K562 (cell line): ENCODE measurements at regions not wholly inside any gene's neighbourhood (a gene's known extent, or its start where the extent isn't known, plus 50 kb on each side); places are given as distances from the start of the nearest gene placed in this dataset.

Experiments
- ATAC-seq: fragments of 200-7000 bp; cut with Tn5 transposase; 3 replicates; pipeline ENCODE4 v1.9.1; 2020; ENCODE audit warnings: moderate library complexity
- BruUV-seq: library from RNA; stranded (reverse); fragments of 400-500 nt; replicated peaks from 2 replicates; lab custom pipeline; 2021; lab: Mats Ljungman, UMichigan
- CTCF ChIA-PET: fragments of 300-600 bp; formaldehyde crosslinking; extraction: SDS; loops from one replicate; lab custom pipeline; 2021; ENCODE audit warnings: low intra/inter-chr PET ratio; lab: Yijun Ruan, JAX
- POLR2A ChIA-PET: fragments of 300-600, 350-650 bp; sonication (Branson Sonifier 250); formaldehyde crosslinking; extraction: SDS; loops from one replicate; lab custom pipeline; 2021; ENCODE audit warnings: antibody characterized with exemption, inconsistent platforms; lab: Yijun Ruan, JAX
- DNase-seq, 4 experiments: peaks; one replicate each; pipeline versions ENCODE4 v3.0.0 to v3.0.0-alpha.2; 2011 to 2018; ENCODE audit warnings: low spot score in 3 of 4, mixed read lengths in 3 of 4; ENCODE audit errors: extremely low read depth in 1 of 4
- FAIRE-seq: peaks from 2 replicates; lab custom pipeline; 2011; peaks lifted over from hg19 to GRCh38; lab: Jason Lieb, UNC
- H2AFZ ChIP-seq: 2 replicates; pipeline ENCODE4 v1.6.0; 2011; ENCODE audit warnings: low read depth, low read length, control low read depth, inconsistent platforms
- H3K27ac ChIP-seq: fragments of 200-600 bp; 3 replicates; pipeline ENCODE4 v1.8.0; 2011; ENCODE audit warnings: low read depth, mild to moderate bottlenecking, control low read depth, inconsistent platforms, low read length, moderate library complexity, mixed read lengths; ENCODE audit errors: extremely low read depth
- H3K27me3 ChIP-seq, 2 experiments: fragments of 300-600 bp in 1 of 2; 2 replicates in 1 of 2; 3 replicates in 1 of 2; pipeline versions ENCODE4 v1.6.0 to v1.8.0; 2011; ENCODE audit warnings: inconsistent platforms in 2 of 2, low read length in 2 of 2, mild to moderate bottlenecking in 1 of 2, mixed read lengths in 1 of 2, moderate library complexity in 1 of 2; ENCODE audit not compliant: control insufficient read depth in 2 of 2, insufficient read depth in 2 of 2
- H3K36me3 ChIP-seq: fragments of 300-600 bp; 3 replicates; pipeline ENCODE4 v1.8.0; 2011; ENCODE audit warnings: mild to moderate bottlenecking, low read length, inconsistent platforms; ENCODE audit not compliant: control insufficient read depth, insufficient read depth
- H3K4me1 ChIP-seq, 2 experiments: fragments of 200-600 bp in 1 of 2; replicated peaks in 1 of 2; 2 replicates in 1 of 2; 3 replicates in 1 of 2; pipeline versions ENCODE4 v1.5.1 to v1.8.0; 2011; ENCODE audit warnings: inconsistent platforms in 2 of 2, low read length in 2 of 2, mild to moderate bottlenecking in 1 of 2, mixed read lengths in 1 of 2, moderate library complexity in 1 of 2; ENCODE audit not compliant: control insufficient read depth in 2 of 2, insufficient read depth in 2 of 2
- H3K4me2 ChIP-seq: 2 replicates; pipeline ENCODE4 v1.6.1; 2011; ENCODE audit warnings: low read length, control low read depth, inconsistent platforms, mixed read lengths; ENCODE audit not compliant: insufficient read depth
- H3K4me3 ChIP-seq: fragments of 200-600 bp; sonication (generic), shearing (Covaris generic); 2 replicates; pipeline ENCODE4 v1.5.1; 2016; ENCODE audit warnings: control low read depth, inconsistent platforms
- H3K79me2 ChIP-seq: fragments of 200-600 bp; 3 replicates; pipeline ENCODE4 v1.8.0; 2011; ENCODE audit warnings: low read length, inconsistent platforms; ENCODE audit not compliant: control insufficient read depth, insufficient read depth
- H3K9ac ChIP-seq, 2 experiments: 2 replicates each; pipeline versions ENCODE4 v1.6.0 to v1.6.1; 2011; ENCODE audit warnings: low read depth in 2 of 2, low read length in 2 of 2, control low read depth in 1 of 2, inconsistent platforms in 1 of 2, mild to moderate bottlenecking in 1 of 2, mixed read lengths in 1 of 2; ENCODE audit not compliant: insufficient read depth in 1 of 2
- H3K9me1 ChIP-seq: one replicate; pipeline ENCODE4 v1.6.0; 2011; ENCODE audit warnings: inconsistent platforms, mild to moderate bottlenecking, low read length, moderate library complexity; ENCODE audit not compliant: control insufficient read depth, insufficient read depth
- H3K9me3 ChIP-seq: replicated peaks from 2 replicates; pipeline ENCODE4 v1.5.1; 2011; ENCODE audit warnings: low read depth, low read length, inconsistent platforms; ENCODE audit not compliant: control insufficient read depth, insufficient read depth
- H4K20me1 ChIP-seq: replicated peaks from 2 replicates; pipeline ENCODE4 v1.6.1; 2011; ENCODE audit warnings: low read length, inconsistent platforms, mixed read lengths; ENCODE audit not compliant: control insufficient read depth, insufficient read depth
- BMI1 ChIP-seq: fragments of 150-350 bp; IDR thresholded peaks from 2 replicates; pipeline ENCODE4 v1.6.1; 2014; ENCODE audit warnings: low read length
- BRF1 ChIP-seq: IDR thresholded peaks from 3 replicates; pipeline ENCODE4 v1.6.1; 2011; ENCODE audit warnings: borderline replicate concordance, mild to moderate bottlenecking; ENCODE audit not compliant: insufficient read length; ENCODE audit errors: extremely low read depth
- CBX3 ChIP-seq, 2 experiments: IDR thresholded peaks; 1 replicate in 1 of 2; 2 replicates in 1 of 2; pipeline ENCODE4 v1.6.1; 2012; ENCODE audit warnings: inconsistent platforms in 2 of 2, low read length in 2 of 2, borderline replicate concordance in 1 of 2, control low read depth in 1 of 2
- CCAR2 ChIP-seq: fragments of 200-400 bp; formaldehyde crosslinking; IDR thresholded peaks from 2 replicates; pipeline ENCODE4 v1.6.1; 2017; ENCODE audit warnings: mild to moderate bottlenecking, low read depth, low read length
- GABPB2 ChIP-seq: fragments of 250-450 bp; sonication (Bioruptor Pico); conservative IDR thresholded peaks from 2 replicates; pipeline ENCODE4 v1.5.1; 2021; ENCODE audit warnings: mild to moderate bottlenecking
- HLTF ChIP-seq: fragments of 450-650 bp; IDR thresholded peaks from 2 replicates; pipeline ENCODE4 v1.6.1; 2016
- HNRNPH1 ChIP-seq: fragments of 200-400 bp; formaldehyde crosslinking; optimal IDR thresholded peaks from 2 replicates; pipeline ENCODE3; 2017; ENCODE audit warnings: low read depth, mild to moderate bottlenecking, low read length, moderate library complexity
- KDM2B ChIP-seq: fragments of 250-450 bp; sonication (Bioruptor Pico); IDR thresholded peaks from 2 replicates; pipeline ENCODE4 v1.8.0; 2021; ENCODE audit warnings: mild to moderate bottlenecking, moderate library complexity
- NFIX ChIP-seq: fragments of 250-450 bp; sonication (Bioruptor Pico); IDR thresholded peaks from 2 replicates; pipeline ENCODE4 v1.4.0; 2020; ENCODE audit warnings: low read depth, mild to moderate bottlenecking, moderate library complexity
- NR2C1 ChIP-seq, 2 experiments: fragments of 450-650 bp; IDR thresholded peaks; 2 replicates each; pipeline ENCODE4 v1.6.1; 2017; ENCODE audit warnings: mild to moderate bottlenecking in 2 of 2, antibody characterized with exemption in 1 of 2, inconsistent platforms in 1 of 2, missing compliant biosample characterization in 1 of 2, missing genetic modification characterization in 1 of 2
- PML ChIP-seq: IDR thresholded peaks from 2 replicates; pipeline ENCODE4 v1.6.1; 2012; ENCODE audit warnings: low read length, inconsistent platforms
- PURB ChIP-seq: sonication (generic); formaldehyde crosslinking; IDR thresholded peaks from 2 replicates; pipeline ENCODE4 v1.9.0; 2021; ENCODE audit warnings: low read depth, mild to moderate bottlenecking, missing genetic modification reagents
- SNRNP70 ChIP-seq: fragments of 200-400 bp; formaldehyde crosslinking; optimal IDR thresholded peaks from 2 replicates; pipeline ENCODE3; 2017; ENCODE audit warnings: low read depth, low read length
- SP1 ChIP-seq: sonication (generic); formaldehyde crosslinking; IDR thresholded peaks from 2 replicates; pipeline ENCODE4 v1.8.1; 2022; ENCODE audit warnings: mild to moderate bottlenecking, missing genetic modification reagents
- SREBF1 ChIP-seq: fragments of 150-350 bp; IDR thresholded peaks from 2 replicates; pipeline ENCODE4 v1.6.1; 2014; ENCODE audit warnings: antibody characterized with exemption, low read depth, low read length, borderline replicate concordance
- XRCC5 ChIP-seq: fragments of 200-400 bp; formaldehyde crosslinking; IDR thresholded peaks from 2 replicates; pipeline ENCODE4 v1.6.1; 2017; ENCODE audit warnings: low read depth, mild to moderate bottlenecking, low read length
- ZBTB8A ChIP-seq: fragments of 450-650 bp; IDR thresholded peaks from 2 replicates; pipeline ENCODE4 v1.6.1; 2018; ENCODE audit warnings: mild to moderate bottlenecking, moderate library complexity; ENCODE audit not compliant: partially characterized antibody
- ZFP1 ChIP-seq: fragments of 450-650 bp; formaldehyde crosslinking; IDR thresholded peaks from 2 replicates; pipeline ENCODE4 v1.4.0; 2020; ENCODE audit warnings: mild to moderate bottlenecking, mixed read lengths
- ZNF75A ChIP-seq: fragments of 450-650 bp; formaldehyde crosslinking; IDR thresholded peaks from 2 replicates; pipeline ENCODE4 v1.4.0; 2020; ENCODE audit warnings: mild to moderate bottlenecking
- ZNF764 ChIP-seq: fragments of 250-450 bp; sonication (Bioruptor Pico); IDR thresholded peaks from 2 replicates; pipeline ENCODE4 v1.4.0; 2020; ENCODE audit warnings: low read depth, mild to moderate bottlenecking, moderate library complexity
- WGBS: fragments of 100-300 bp; shearing (Covaris generic); methylation state at CpG from one replicate; pipeline ENCODE4 v1.1.6; 2016; ENCODE audit warnings: low coverage, mixed read lengths; ENCODE audit not compliant: insufficient coverage; ENCODE audit errors: missing lambda C conversion rate; 5-methylcytosine and 5-hydroxymethylcytosine counted together
- in situ Hi-C: fragments of 300-500 bp; cut with MboI; formaldehyde crosslinking; loops from 4 replicates; pipeline ENCODE4 v1.15.0; 2018; ENCODE audit warnings: inconsistent platforms, mixed read lengths
- intact Hi-C: fragments of 100-400 bp; cut with micrococcal nuclease; formaldehyde crosslinking; loops from 2 replicates; pipeline ENCODE4 v1.14.2; 2022
- TF ChIP-seq, protein P1 (sequence below): sonication (generic); formaldehyde crosslinking; IDR thresholded peaks from 2 replicates; pipeline ENCODE4 v1.4.0; 2020; ENCODE audit warnings: mild to moderate bottlenecking, missing genetic modification reagents

DNA sequence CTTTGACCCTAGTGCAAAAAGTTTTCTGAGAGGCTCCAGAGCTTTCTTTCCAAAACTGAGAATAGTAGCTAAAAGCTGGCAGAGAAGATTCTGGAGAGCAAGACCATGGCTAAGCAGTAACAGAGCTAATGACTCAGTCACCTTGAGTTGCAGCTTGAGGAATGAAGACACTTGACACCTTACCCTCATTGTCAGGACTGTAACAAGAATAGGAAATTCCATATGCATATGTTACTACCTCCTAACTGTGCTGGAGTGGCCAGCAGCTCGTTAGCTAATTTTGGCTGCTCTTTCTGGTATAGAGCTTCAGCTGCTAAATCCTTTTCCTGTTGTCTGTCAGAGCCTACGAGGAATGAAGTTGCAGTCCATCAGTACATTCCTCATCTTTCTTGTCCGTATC, 68.6 kb upstream of the LHCGR start:
- in situ Hi-C loops: no loop called here

DNA sequence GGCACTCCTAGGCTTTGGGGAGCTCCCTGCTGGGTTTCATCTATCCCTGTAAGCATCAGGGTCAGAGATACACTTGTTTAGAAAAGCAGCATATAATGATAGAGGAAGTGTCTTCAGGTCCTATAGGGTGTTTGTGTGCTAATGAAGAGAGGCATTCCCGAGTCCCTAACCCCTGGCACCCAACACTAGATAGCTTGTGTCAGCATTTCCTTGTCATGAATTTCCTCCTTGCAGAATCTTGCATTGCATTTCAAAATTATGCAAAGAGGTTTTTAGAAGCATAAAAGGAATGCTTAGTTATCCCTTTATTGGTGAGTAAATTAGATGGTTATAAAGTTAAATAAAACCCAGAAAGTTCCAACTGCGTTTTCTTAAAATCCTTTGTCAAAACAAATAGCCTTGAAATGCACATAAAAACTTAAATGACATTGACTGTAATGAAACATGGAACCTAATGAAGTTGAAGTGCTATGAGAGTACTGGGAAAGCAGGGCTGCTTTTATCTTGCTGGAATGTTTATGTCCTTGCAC, 63.7 kb upstream of the LHCGR start:
- 0% methylated on average over 2 of the region's 2 CpGs for WGBS
- no peak overlapping the region for H3K27ac ChIP-seq
- H3K4me3 ChIP-seq: no peak overlapping the region
- no peaks in the 10 kb centered on the region for H3K4me1 ChIP-seq
- H3K36me3 ChIP-seq: no peaks in the 10 kb centered on the region
- POLR2A ChIA-PET: no interaction called here
- no TSS peak for BruUV-seq
- H2AFZ ChIP-seq: no peak overlapping the region
- no peak for FAIRE-seq
- in situ Hi-C loops: no loop called here
- no peak overlapping the region for H3K4me2 ChIP-seq
- H3K27me3 ChIP-seq: no peaks in the 10 kb centered on the region
- intact Hi-C loops: no loop called here
- no peaks in the 10 kb centered on the region for H3K9me3 ChIP-seq
- DNase-seq: no peak
- H3K79me2 ChIP-seq: no peaks in the 10 kb centered on the region
- CTCF ChIA-PET: no interaction called here
- ATAC-seq: no peak
- H3K9me1 ChIP-seq: no peaks in the 10 kb centered on the region
- H3K9ac ChIP-seq: no peak overlapping the region
- H4K20me1 ChIP-seq: no peaks in the 10 kb centered on the region
- TF ChIP-seq HNRNPH1 (no peak), PURB (CRISPR knock-in tag) (no peak), HLTF (no peak), ZNF75A (CRISPR knock-in tag) (no peak), XRCC5 (no peak), ZNF764 (CRISPR knock-in tag) (no peak), CBX3 (IDR thresholded peaks at IDR 0.05; ENCODE audit: borderline replicate concordance in 1 of 2, low read length in 2 of 2) (no peak), NR2C1 (IDR thresholded peaks at IDR 0.05) (no peak), NR2C1 (tag; IDR thresholded peaks at IDR 0.05) (no peak), BRF1 (no peak), SP1 (no peak), CCAR2 (no peak)
- TF ChIP-seq, protein P1, sequence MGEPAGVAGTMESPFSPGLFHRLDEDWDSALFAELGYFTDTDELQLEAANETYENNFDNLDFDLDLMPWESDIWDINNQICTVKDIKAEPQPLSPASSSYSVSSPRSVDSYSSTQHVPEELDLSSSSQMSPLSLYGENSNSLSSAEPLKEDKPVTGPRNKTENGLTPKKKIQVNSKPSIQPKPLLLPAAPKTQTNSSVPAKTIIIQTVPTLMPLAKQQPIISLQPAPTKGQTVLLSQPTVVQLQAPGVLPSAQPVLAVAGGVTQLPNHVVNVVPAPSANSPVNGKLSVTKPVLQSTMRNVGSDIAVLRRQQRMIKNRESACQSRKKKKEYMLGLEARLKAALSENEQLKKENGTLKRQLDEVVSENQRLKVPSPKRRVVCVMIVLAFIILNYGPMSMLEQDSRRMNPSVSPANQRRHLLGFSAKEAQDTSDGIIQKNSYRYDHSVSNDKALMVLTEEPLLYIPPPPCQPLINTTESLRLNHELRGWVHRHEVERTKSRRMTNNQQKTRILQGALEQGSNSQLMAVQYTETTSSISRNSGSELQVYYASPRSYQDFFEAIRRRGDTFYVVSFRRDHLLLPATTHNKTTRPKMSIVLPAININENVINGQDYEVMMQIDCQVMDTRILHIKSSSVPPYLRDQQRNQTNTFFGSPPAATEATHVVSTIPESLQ: no peak

More for the DNA sequence above, 68.6 kb upstream of the LHCGR start:
- Histone ChIP-seq H3K27ac (no peak overlapping the region), H3K4me3 (no peak overlapping the region), H3K9ac (no peak overlapping the region), H3K79me2 (no peaks in the 10 kb centered on the region), H3K36me3 (no peaks in the 10 kb centered on the region), H3K9me1 (no peaks in the 10 kb centered on the region), H3K27me3 (no peaks in the 10 kb centered on the region), H3K9me3 (no peaks in the 10 kb centered on the region), H3K4me2 (no peak overlapping the region), H3K4me1 (no peaks in the 10 kb centered on the region), H2AFZ (no peak overlapping the region), H4K20me1 (no peaks in the 10 kb centered on the region)
- DNase-seq: no peak
- ChIA-PET CTCF (interaction anchor here (0.9 kb wide), 1 partner anchor 223 kb away, joined by 3 read pairs; no protein-coding TSS in a partner anchor), POLR2A (no interaction called here)
- TF ChIP-seq GABPB2 (no peak), ZFP1 (CRISPR knock-in tag) (no peak), ZBTB8A (no peak), NFIX (CRISPR knock-in tag) (no peak), PML (no peak), KDM2B (no peak), SNRNP70 (no peak), BMI1 (no peak), SREBF1 (no peak)
- no peak for ATAC-seq
- no TSS peak for BruUV-seq
- 0% methylated on average over 3 of the region's 3 CpGs for WGBS
- intact Hi-C loops: loop anchor here (10.0 kb wide), 1 partner anchor 219 kb away; no protein-coding TSS in a partner anchor
- FAIRE-seq: no peak
